ENCODE measurements at regions not wholly inside any gene's neighbourhood (a gene's known extent, or its start where the extent isn't known, plus 50 kb on each side); places are given as distances from the start of the nearest gene placed in this dataset.
A peak's percentile ranks its signal among the peaks of the same experiment; 100 is the strongest.
"Not testable (repeated sequence)": the region's sequence is repeated elsewhere in the genome, so short reads cannot be mapped to it uniquely, and the experiment has no call there.

GRCh38 chr19:30810726-30811125 is 438.5 kb downstream of the ZNF536 start:
- no peak for DNase-seq

- DNase-seq: no peak
Measured at GRCh38 chr19:30807278-30807677, 435.1 kb downstream of the ZNF536 start.

GRCh38 chr19:30806311-30806710 is 434.1 kb downstream of the ZNF536 start:
- DNase-seq: no peak

GRCh38 chr19:30804751-30805150 is 432.6 kb downstream of the ZNF536 start:
- DNase-seq: no peak

GRCh38 chr19:30804333-30804732 is 432.1 kb downstream of the ZNF536 start:
- not testable (repeated sequence) for DNase-seq

- no peak for DNase-seq
Measured at GRCh38 chr19:30802424-30803013, 430.3 kb downstream of the ZNF536 start.

GRCh38 chr19:30799865-30800755 is 427.9 kb downstream of the ZNF536 start:
- peak; percentile 41 to 46 for DNase-seq

GRCh38 chr19:30795727-30796126 is 423.5 kb downstream of the ZNF536 start:
- DNase-seq: no peak

- DNase-seq: no peak
Measured at GRCh38 chr19:30792561-30793505, 420.6 kb downstream of the ZNF536 start.

- DNase-seq: no peak
Measured at GRCh38 chr19:30791088-30791487, 418.9 kb downstream of the ZNF536 start.

- peak; percentile 51 to 78 for DNase-seq
Measured at GRCh38 chr19:30790056-30790680, 418.0 kb downstream of the ZNF536 start.

GRCh38 chr19:30788105-30788765 is 416.1 kb downstream of the ZNF536 start:
- no peak for DNase-seq

GRCh38 chr19:30785458-30786137 is 413.4 kb downstream of the ZNF536 start:
- peak; percentile 5 to 42 for DNase-seq

GRCh38 chr19:30784850-30785457 is 412.8 kb downstream of the ZNF536 start:
- DNase-seq: peak; percentile 75 to 79

GRCh38 chr19:30783936-30784335 is 411.8 kb downstream of the ZNF536 start:
- no peak for DNase-seq

- no peak for DNase-seq
Measured at GRCh38 chr19:30783212-30783611, 411.0 kb downstream of the ZNF536 start.

- DNase-seq: no peak
Measured at GRCh38 chr19:30781519-30781918, 409.3 kb downstream of the ZNF536 start.

GRCh38 chr19:30781047-30781446 is 408.9 kb downstream of the ZNF536 start:
- no peak for DNase-seq

- DNase-seq: no peak
Measured at GRCh38 chr19:30780456-30780855, 408.3 kb downstream of the ZNF536 start.

- DNase-seq: no peak
Measured at GRCh38 chr19:30780032-30780431, 407.8 kb downstream of the ZNF536 start.
